HCT116 (cell line): ENCODE measurements at regions not wholly inside any gene's neighbourhood (a gene's known extent, or its start where the extent isn't known, plus 50 kb on each side); places are given as distances from the start of the nearest gene placed in this dataset.

ENCODE experiments used
- ATAC-seq: fragments of 200-7000 bp; cut with Tn5 transposase; 2 replicates; pipeline ENCODE4 v1.9.1; 2020; ENCODE audit warnings: mild to moderate bottlenecking, moderate library complexity
- BruUV-seq: library from RNA; stranded (reverse); fragments of 400-500 nt; replicated peaks from 2 replicates; lab custom pipeline; 2021; lab: Mats Ljungman, UMichigan
- CTCF ChIA-PET: fragments of 300-600 bp; sonication (Branson Sonifier 250); formaldehyde crosslinking; loops from one replicate; lab custom pipeline; 2021; ENCODE audit warnings: antibody characterized with exemption; lab: Charles Lee
- POLR2A ChIA-PET: fragments of 300-600, 350-600 bp; sonication (Branson Sonifier 250); formaldehyde crosslinking; loops from one replicate; lab custom pipeline; 2021; ENCODE audit warnings: antibody characterized with exemption; lab: Charles Lee
- RAD21 ChIA-PET, 2 experiments: fragments of 300-600 bp; sonication (Branson Sonifier 250); formaldehyde crosslinking; loops; one replicate each; lab custom pipeline; 2023; ENCODE audit warnings: low total read pairs in 2 of 2; ENCODE audit not compliant: uncharacterized antibody in 2 of 2, unreplicated experiment in 2 of 2, low non-redundant PET in 1 of 2; lab: Charles Lee
- DNase-seq: peaks from one replicate; pipeline ENCODE4 v3.0.0-alpha.2; 2010; ENCODE audit warnings: low read depth, low spot score
- H2AFZ ChIP-seq: fragments of 200-600 bp; shearing (Covaris generic), sonication (generic); 2 replicates; pipeline ENCODE4 v1.6.1; 2017; ENCODE audit warnings: low read depth, mixed run types, mixed read lengths, antibody characterized with exemption, low read length; ENCODE audit not compliant: poor library complexity, severe bottlenecking
- H3K27ac ChIP-seq: 2 replicates; pipeline ENCODE4 v1.5.1; 2012; ENCODE audit warnings: low read depth, low read length
- H3K27me3 ChIP-seq: fragments of 200-600 bp; sonication (generic); 2 replicates; pipeline ENCODE4 v1.6.1; 2016; ENCODE audit warnings: mixed run types, low read length, mixed read lengths; ENCODE audit not compliant: insufficient read depth
- H3K36me3 ChIP-seq, 2 experiments: fragments of 200-500 bp in 1 of 2; fragments of 200-600 bp in 1 of 2; sonication (Bioruptor generic) in 1 of 2; sonication (generic) in 1 of 2; 2 replicates each; pipeline versions ENCODE4 v1.5.1 to v1.6.1; 2014 to 2016; ENCODE audit warnings: low read length in 2 of 2, inconsistent platforms in 1 of 2, mixed read lengths in 1 of 2, mixed run types in 1 of 2; ENCODE audit not compliant: insufficient read depth in 2 of 2, control insufficient read depth in 1 of 2
- H3K4me1 ChIP-seq, 2 experiments: fragments of 200-600 bp in 1 of 2; sonication (generic) in 1 of 2; 2 replicates each; pipeline versions ENCODE4 v1.5.1 to v1.6.1; 2012 to 2017; ENCODE audit warnings: low read length in 2 of 2, inconsistent platforms in 1 of 2, mild to moderate bottlenecking in 1 of 2, mixed read lengths in 1 of 2, mixed run types in 1 of 2, moderate library complexity in 1 of 2; ENCODE audit not compliant: insufficient read depth in 2 of 2, control insufficient read depth in 1 of 2
- H3K4me2 ChIP-seq: fragments of 200-600 bp; sonication (generic); 2 replicates; pipeline ENCODE4 v1.6.1; 2017; ENCODE audit warnings: mixed run types, low read length, mixed read lengths
- H3K4me3 ChIP-seq, 2 experiments: fragments of 200-600 bp in 1 of 2; sonication (generic) in 1 of 2; replicated peaks in 1 of 2; 2 replicates each; pipeline ENCODE4 v1.5.1; 2011 to 2016; ENCODE audit warnings: low read length in 2 of 2, control low read depth in 1 of 2, low read depth in 1 of 2, mild to moderate bottlenecking in 1 of 2, mixed read lengths in 1 of 2, mixed run types in 1 of 2
- H3K79me2 ChIP-seq: fragments of 200-600 bp; sonication (generic); 2 replicates; pipeline ENCODE4 v1.6.1; 2017; ENCODE audit warnings: mild to moderate bottlenecking, mixed run types, low read length, moderate library complexity, mixed read lengths; ENCODE audit not compliant: insufficient read depth
- H3K9ac ChIP-seq: fragments of 200-600 bp; sonication (generic); 2 replicates; pipeline ENCODE4 v1.6.1; 2016; ENCODE audit warnings: low read length, mixed read lengths
- H3K9me2 ChIP-seq: fragments of 200-600 bp; sonication (generic), shearing (Covaris generic); 2 replicates; pipeline ENCODE4 v1.6.1; 2017; ENCODE audit warnings: mixed run types, mild to moderate bottlenecking, moderate library complexity; ENCODE audit not compliant: insufficient read depth
- H3K9me3 ChIP-seq, 2 experiments: fragments of 200-500 bp in 1 of 2; fragments of 200-600 bp in 1 of 2; sonication (Bioruptor generic) in 1 of 2; sonication (generic) in 1 of 2; 2 replicates each; pipeline ENCODE4 v1.6.1; 2014 to 2017; ENCODE audit warnings: low read length in 2 of 2, mixed read lengths in 2 of 2, inconsistent platforms in 1 of 2, low read depth in 1 of 2, mild to moderate bottlenecking in 1 of 2, mixed run types in 1 of 2, moderate library complexity in 1 of 2; ENCODE audit not compliant: control insufficient read depth in 1 of 2, insufficient read depth in 1 of 2
- H4K20me1 ChIP-seq: fragments of 200-600 bp; sonication (generic), shearing (Covaris generic); 2 replicates; pipeline ENCODE4 v1.6.1; 2017; ENCODE audit warnings: mixed run types, mild to moderate bottlenecking, moderate library complexity; ENCODE audit not compliant: insufficient read depth
- CBX3 ChIP-seq: IDR thresholded peaks from 2 replicates; pipeline ENCODE4 v1.6.1; 2012; ENCODE audit warnings: low read depth
- EGR1 ChIP-seq: IDR thresholded peaks from 2 replicates; pipeline ENCODE4 v1.6.1; 2012; ENCODE audit warnings: low read depth
- ELF1 ChIP-seq: IDR thresholded peaks from 2 replicates; pipeline ENCODE4 v1.6.1; 2012; ENCODE audit warnings: low read depth, borderline replicate concordance
- EZH2phosphoT487 ChIP-seq: fragments of 200-600 bp; IDR thresholded peaks from 2 replicates; pipeline ENCODE4 v1.6.1; 2018; ENCODE audit warnings: antibody characterized with exemption, borderline replicate concordance
- FOSL1 ChIP-seq: IDR thresholded peaks from 2 replicates; pipeline ENCODE4 v1.6.1; 2012; ENCODE audit warnings: low read depth
- JUND ChIP-seq: IDR thresholded peaks from 2 replicates; pipeline ENCODE4 v1.6.1; 2012
- POLR2A ChIP-seq: IDR thresholded peaks from 2 replicates; pipeline ENCODE4 v1.7.0; 2011; ENCODE audit warnings: borderline replicate concordance; ENCODE audit not compliant: insufficient read depth, insufficient read length; ENCODE audit errors: extremely low read depth
- POLR2AphosphoS5 ChIP-seq: IDR thresholded peaks from 2 replicates; pipeline ENCODE4 v1.6.1; 2011; ENCODE audit warnings: mild to moderate bottlenecking, low read depth, low read length, moderate library complexity
- SIN3A ChIP-seq: IDR thresholded peaks from 2 replicates; pipeline ENCODE4 v1.6.1; 2012; ENCODE audit warnings: low read depth
- SP1 ChIP-seq: IDR thresholded peaks from 2 replicates; pipeline ENCODE4 v1.6.1; 2012; ENCODE audit warnings: low read depth
- TCF7L2 ChIP-seq: IDR thresholded peaks from 2 replicates; pipeline ENCODE4 v1.7.0; 2011; ENCODE audit warnings: borderline replicate concordance, inconsistent platforms; ENCODE audit not compliant: insufficient read depth, insufficient read length; ENCODE audit errors: extremely low read depth
- YY1 ChIP-seq: IDR thresholded peaks from 2 replicates; pipeline ENCODE4 v1.6.1; 2011; ENCODE audit warnings: low read length, low read depth, moderate library complexity, mild to moderate bottlenecking; ENCODE audit not compliant: insufficient replicate concordance; ENCODE audit errors: extremely low read depth
- ZFX ChIP-seq: fragments of 450-650 bp; IDR thresholded peaks from 2 replicates; pipeline ENCODE4 v1.6.1; 2017
- ZNF274 ChIP-seq: fragments of 200-500 bp; sonication (Bioruptor generic); IDR thresholded peaks from 2 replicates; pipeline ENCODE4 v1.6.1; 2014; ENCODE audit warnings: mild to moderate bottlenecking, low read depth, low read length, inconsistent platforms
- intact Hi-C: fragments of 100-400 bp; cut with micrococcal nuclease; formaldehyde crosslinking; loops from 2 replicates; pipeline ENCODE4 v1.10.0; 2022
- TF ChIP-seq, protein P1 (sequence below): IDR thresholded peaks from 2 replicates; pipeline ENCODE4 v1.6.1; 2012
- TF ChIP-seq, protein P2 (sequence below): IDR thresholded peaks from 2 replicates; pipeline ENCODE4 v1.6.1; 2012; ENCODE audit warnings: low read depth
- TF ChIP-seq, protein P3 (sequence below): IDR thresholded peaks from 2 replicates; pipeline ENCODE4 v1.6.1; 2012

DNA sequence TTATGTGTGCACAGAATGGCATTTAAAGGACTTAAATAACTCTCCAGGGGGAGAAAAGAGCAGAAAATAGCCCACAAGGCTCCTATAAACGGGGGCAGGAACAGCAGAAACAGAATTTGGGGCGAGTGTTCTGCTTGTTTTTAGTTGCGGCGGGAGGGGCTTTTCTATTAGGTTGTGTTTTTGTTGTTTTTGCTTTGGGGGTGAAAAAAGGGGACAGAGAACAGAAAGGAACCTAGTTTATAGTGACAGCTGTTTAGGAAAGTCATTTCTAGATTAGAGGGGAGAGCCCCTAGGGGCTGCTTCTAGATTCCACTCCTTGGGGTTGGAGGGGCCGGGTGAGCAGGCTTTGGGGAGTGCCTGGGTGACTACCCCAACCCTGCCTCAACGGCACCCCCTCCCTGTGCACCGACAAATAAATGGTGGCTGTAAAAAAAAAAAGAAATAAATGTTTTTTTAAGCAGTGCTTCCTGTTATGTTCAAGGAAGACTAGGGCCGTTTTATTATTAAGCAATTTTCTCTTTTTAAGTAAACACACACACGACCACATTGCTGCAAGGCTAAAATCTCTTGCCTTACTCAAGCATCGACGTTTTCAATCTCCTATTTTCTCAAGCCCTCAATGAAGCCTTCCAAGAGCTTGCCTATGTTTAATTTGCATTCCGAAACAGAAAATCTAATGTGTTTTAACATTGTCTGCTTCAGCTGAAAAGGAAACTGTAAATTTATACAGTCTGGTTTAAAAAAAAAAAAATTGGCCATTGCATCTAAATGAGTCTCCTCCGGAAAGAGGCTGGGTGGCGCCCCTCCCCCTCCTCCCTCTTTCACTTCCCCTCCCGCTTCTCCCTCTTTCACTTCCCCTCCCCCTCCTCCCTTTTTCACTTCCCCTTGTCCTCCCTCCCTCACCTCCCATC is 123.3 kb upstream of the TBL1X start:
- no peaks in the 10 kb centered on the region for H3K79me2 ChIP-seq
- H3K4me2 ChIP-seq: peak overlapping the region; percentile 57
- no peaks in the 10 kb centered on the region for H3K9me3 ChIP-seq
- H2AFZ ChIP-seq: no peak overlapping the region
- H4K20me1 ChIP-seq: no peaks in the 10 kb centered on the region
- TF ChIP-seq ELF1: no peak
- no peak for TF ChIP-seq SP1
- no peak for TF ChIP-seq ZNF274
- TF ChIP-seq YY1: no peak
- TF ChIP-seq, protein P1, sequence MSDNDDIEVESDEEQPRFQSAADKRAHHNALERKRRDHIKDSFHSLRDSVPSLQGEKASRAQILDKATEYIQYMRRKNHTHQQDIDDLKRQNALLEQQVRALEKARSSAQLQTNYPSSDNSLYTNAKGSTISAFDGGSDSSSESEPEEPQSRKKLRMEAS: no peak
- TF ChIP-seq ZFX: no peak
- no peak for TF ChIP-seq FOSL1
- TF ChIP-seq EGR1: no peak
- TF ChIP-seq, protein P2, sequence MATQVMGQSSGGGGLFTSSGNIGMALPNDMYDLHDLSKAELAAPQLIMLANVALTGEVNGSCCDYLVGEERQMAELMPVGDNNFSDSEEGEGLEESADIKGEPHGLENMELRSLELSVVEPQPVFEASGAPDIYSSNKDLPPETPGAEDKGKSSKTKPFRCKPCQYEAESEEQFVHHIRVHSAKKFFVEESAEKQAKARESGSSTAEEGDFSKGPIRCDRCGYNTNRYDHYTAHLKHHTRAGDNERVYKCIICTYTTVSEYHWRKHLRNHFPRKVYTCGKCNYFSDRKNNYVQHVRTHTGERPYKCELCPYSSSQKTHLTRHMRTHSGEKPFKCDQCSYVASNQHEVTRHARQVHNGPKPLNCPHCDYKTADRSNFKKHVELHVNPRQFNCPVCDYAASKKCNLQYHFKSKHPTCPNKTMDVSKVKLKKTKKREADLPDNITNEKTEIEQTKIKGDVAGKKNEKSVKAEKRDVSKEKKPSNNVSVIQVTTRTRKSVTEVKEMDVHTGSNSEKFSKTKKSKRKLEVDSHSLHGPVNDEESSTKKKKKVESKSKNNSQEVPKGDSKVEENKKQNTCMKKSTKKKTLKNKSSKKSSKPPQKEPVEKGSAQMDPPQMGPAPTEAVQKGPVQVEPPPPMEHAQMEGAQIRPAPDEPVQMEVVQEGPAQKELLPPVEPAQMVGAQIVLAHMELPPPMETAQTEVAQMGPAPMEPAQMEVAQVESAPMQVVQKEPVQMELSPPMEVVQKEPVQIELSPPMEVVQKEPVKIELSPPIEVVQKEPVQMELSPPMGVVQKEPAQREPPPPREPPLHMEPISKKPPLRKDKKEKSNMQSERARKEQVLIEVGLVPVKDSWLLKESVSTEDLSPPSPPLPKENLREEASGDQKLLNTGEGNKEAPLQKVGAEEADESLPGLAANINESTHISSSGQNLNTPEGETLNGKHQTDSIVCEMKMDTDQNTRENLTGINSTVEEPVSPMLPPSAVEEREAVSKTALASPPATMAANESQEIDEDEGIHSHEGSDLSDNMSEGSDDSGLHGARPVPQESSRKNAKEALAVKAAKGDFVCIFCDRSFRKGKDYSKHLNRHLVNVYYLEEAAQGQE: no peak
- TF ChIP-seq TCF7L2: no peak
- no peak for TF ChIP-seq POLR2AphosphoS5
- no peak for TF ChIP-seq SIN3A
- TF ChIP-seq JUND: no peak
- TF ChIP-seq EZH2phosphoT487: no peak
- no peak for TF ChIP-seq CBX3
- no peak for TF ChIP-seq POLR2A
- TF ChIP-seq, protein P3, sequence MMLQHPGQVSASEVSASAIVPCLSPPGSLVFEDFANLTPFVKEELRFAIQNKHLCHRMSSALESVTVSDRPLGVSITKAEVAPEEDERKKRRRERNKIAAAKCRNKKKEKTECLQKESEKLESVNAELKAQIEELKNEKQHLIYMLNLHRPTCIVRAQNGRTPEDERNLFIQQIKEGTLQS: no peak
- TF ChIP-seq, all 23 proteins: peak for 0
- ChIA-PET CTCF (no interaction called here), RAD21 (no interaction called here), POLR2A (no interaction called here)
- H3K9me2 ChIP-seq: no peaks in the 10 kb centered on the region
- DNase-seq (no peak), ATAC-seq (no peak)
- no peak overlapping the region for H3K9ac ChIP-seq
- no peaks in the 10 kb centered on the region for H3K27me3 ChIP-seq
- H3K27ac ChIP-seq: no peak overlapping the region
- intact Hi-C loops: loop anchor here (1.0 kb wide), 1 partner anchor 122 kb away; no protein-coding TSS in a partner anchor
- no peaks in the 10 kb centered on the region for H3K36me3 ChIP-seq
- H3K4me3 ChIP-seq: no peak overlapping the region
- H3K4me1 ChIP-seq: peaks cover 8 to 11% of the 10 kb centered on the region in 2 experiments
- BruUV-seq: no TSS peak
